Fibroblast of the aortic adventitia (primary cell): ENCODE measurements at regions not wholly inside any gene's neighbourhood (a gene's known extent, or its start where the extent isn't known, plus 50 kb on each side); places are given as distances from the start of the nearest gene placed in this dataset.
"Not testable (repeated sequence)": the region's sequence is repeated elsewhere in the genome, so short reads cannot be mapped to it uniquely, and the experiment has no call there.

Source experiments
- DNase-seq: peaks from one replicate; pipeline ENCODE4 v3.0.0-alpha.2; 2010; ENCODE audit warnings: low read depth
- H3K4me3 ChIP-seq: 2 replicates; pipeline ENCODE4 v1.5.1; 2011; ENCODE audit warnings: low read depth, mild to moderate bottlenecking, control low read depth, low read length, moderate library complexity
- CTCF ChIP-seq: IDR thresholded peaks from 2 replicates; pipeline ENCODE4 v1.5.1; 2011; ENCODE audit warnings: mild to moderate bottlenecking, low read length, control low read depth, inconsistent platforms; ENCODE audit not compliant: insufficient read depth

DNA sequence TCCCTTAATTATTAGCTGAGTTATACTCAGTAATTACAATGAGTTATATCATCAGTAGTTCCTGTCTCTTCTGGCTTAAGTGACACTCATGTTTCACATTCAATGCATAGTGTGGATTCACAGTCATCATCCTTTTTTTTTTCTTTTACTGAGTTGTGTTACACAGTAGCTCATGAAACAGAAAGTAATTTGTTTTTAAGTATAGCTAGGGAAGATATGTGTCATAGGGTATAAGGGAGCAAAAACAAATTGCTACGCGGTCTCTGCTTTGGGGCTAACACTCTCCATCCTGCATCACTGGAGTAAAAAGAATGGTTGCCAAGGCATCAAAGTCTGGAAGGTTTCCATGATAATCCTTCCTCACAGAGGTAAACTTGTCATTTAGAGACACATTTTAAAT lies 971.7 kb upstream of the NCAM2 start:
- TF ChIP-seq CTCF = no peak
- no peak overlapping the region for H3K4me3 ChIP-seq
- DNase-seq = no peak

DNA sequence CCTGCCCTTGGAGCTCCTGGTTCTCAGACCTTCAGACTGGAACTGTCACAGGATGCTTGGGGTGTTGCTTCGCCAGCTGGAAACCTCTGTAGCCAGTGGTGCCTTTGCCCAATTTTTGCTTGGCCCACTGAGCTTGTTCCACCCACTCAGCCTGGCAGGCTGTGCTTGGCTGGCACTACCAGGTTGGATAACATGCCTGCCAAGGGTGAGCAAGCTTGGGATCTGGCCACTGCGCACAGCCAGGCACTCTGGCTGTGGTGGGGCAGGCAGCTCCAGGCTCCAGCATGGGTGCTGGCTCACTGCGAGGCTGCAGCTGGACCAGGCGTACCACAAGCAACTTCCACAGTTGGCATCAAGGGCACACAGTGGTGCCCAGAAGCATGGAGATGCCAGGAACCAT lies 967.8 kb upstream of the NCAM2 start:
- no peak for DNase-seq
- TF ChIP-seq CTCF = no peak
- H3K4me3 ChIP-seq = no peak overlapping the region

DNA sequence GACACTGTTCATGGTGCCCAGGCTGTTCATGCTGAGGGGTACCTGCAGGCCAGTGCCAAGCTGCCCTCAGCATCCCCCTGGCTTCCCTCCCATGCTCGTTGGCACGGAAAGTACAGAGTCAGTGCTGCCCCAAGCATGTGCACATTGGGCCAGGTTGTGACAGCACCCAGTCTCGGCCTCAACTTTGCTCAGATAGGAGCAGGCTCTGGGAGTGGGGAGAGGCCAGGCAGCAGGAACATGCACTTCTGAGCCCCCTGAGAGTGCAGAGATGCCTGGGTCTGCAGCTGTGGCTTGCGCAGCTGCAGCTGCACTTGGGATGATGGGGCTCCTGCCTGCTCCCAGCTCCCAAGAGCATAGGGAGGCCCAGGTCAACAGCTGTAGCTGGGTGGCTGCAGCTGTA lies 966.4 kb upstream of the NCAM2 start:
- TF ChIP-seq CTCF = no peak
- no peak overlapping the region for H3K4me3 ChIP-seq
- DNase-seq = no peak

DNA sequence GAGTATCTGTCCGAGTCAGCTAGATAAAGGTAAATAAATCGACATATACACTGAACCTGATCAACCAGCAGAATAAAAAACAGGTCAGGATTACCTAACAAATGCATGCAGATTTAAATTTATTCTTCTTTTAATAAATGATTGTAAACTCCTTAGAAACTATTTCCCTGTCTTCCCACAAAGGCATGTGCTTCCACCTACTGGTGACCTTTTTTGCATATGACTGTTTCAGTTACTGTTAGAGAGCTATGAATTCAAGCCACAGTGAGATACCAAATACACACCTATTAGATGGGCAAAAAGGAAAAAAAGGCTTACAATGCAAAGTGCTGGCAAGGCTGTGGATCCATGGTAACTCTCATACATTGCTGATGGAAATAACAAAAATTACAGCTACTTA lies 957.4 kb upstream of the NCAM2 start:
- TF ChIP-seq CTCF = no peak
- DNase-seq = no peak
- H3K4me3 ChIP-seq = no peak overlapping the region

DNA sequence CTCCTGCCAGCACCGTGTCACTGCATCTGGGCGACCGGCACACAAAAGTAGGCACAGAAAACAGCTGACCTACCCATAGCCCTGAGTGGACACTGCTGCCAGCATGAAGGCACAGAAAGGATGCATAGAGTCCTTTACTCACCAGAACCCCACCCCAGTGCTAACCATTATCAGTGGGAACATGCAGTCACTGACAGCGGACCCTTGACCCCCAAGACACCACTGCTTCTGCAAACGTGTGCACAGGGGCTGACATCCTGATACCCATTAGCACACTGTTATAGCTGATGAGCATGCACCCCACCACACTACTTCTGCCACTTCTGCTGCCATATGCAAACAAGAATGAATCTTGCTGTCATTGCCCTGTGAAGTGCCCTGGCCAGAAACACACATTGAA lies 953.0 kb upstream of the NCAM2 start:
- TF ChIP-seq CTCF = no peak
- no peak overlapping the region for H3K4me3 ChIP-seq
- no peak for DNase-seq

GRCh38 chr21:20048130-20048837 lies 949.9 kb upstream of the NCAM2 start:
- H3K4me3 ChIP-seq = not testable (repeated sequence)

DNA sequence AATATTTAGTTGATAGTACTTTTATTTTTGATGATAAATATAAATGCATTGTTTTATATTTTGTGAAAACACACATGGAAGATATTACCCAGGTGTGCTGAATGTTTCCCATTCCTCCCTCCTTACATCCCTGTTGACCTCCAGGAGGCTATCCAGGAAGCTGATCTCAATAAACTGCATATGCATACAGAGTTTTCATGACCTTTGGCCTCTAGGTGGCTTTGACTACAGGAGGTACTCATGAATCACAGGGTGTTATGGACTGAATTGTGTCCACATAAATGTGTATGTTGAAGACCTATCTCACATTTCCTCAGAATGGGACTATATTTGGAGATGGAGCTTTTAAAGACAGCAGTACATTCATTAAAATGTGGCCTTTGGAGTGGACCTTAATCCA lies 914.9 kb upstream of the NCAM2 start:
- no peak overlapping the region for H3K4me3 ChIP-seq
- TF ChIP-seq CTCF = no peak
- no peak for DNase-seq

More at GRCh38 chr21:20048130-20048837, 949.9 kb upstream of the NCAM2 start:
- DNase-seq = not testable (repeated sequence)
